Neural cell (in vitro differentiated cells): ENCODE measurements at regions not wholly inside any gene's neighbourhood (a gene's known extent, or its start where the extent isn't known, plus 50 kb on each side); places are given as distances from the start of the nearest gene placed in this dataset.

Experiments used
- H2AFZ ChIP-seq: fragments of 200-600, 300-800 bp; sonication (generic), shearing (Covaris generic); 2 replicates; pipeline ENCODE4 v1.6.0; 2014; ENCODE audit warnings: low read depth, mild to moderate bottlenecking, antibody characterized with exemption, low read length, moderate library complexity
- H3F3A ChIP-seq: fragments of 200-600 bp; shearing (Covaris generic); 2 replicates; pipeline ENCODE4 v1.6.1; 2016; ENCODE audit warnings: mild to moderate bottlenecking, moderate library complexity, mixed read lengths, antibody characterized with exemption, low read length; ENCODE audit not compliant: insufficient read depth, poor library complexity, severe bottlenecking
- H3K27ac ChIP-seq: fragments of 200-600, 300-800 bp; sonication (generic), shearing (Covaris generic); 2 replicates; pipeline ENCODE4 v1.5.1; 2014; ENCODE audit warnings: mild to moderate bottlenecking, low read length, moderate library complexity
- H3K27me3 ChIP-seq: fragments of 300-800, 200-600 bp; sonication (generic), shearing (Covaris generic); 2 replicates; pipeline ENCODE4 v1.6.0; 2014; ENCODE audit warnings: mild to moderate bottlenecking, low read depth, low read length, moderate library complexity; ENCODE audit not compliant: insufficient read depth
- H3K36me3 ChIP-seq: fragments of 300-800, 200-600 bp; sonication (generic), shearing (Covaris generic); 2 replicates; pipeline ENCODE4 v1.5.1; 2014; ENCODE audit warnings: mild to moderate bottlenecking, antibody characterized with exemption, low read length, moderate library complexity; ENCODE audit not compliant: insufficient read depth
- H3K4me2 ChIP-seq: fragments of 300-800, 200-600 bp; sonication (generic), shearing (Covaris generic); 2 replicates; pipeline ENCODE4 v1.6.0; 2014; ENCODE audit warnings: mild to moderate bottlenecking, low read length
- H3K4me3 ChIP-seq: fragments of 300-800, 200-600 bp; sonication (generic), shearing (Covaris generic); 2 replicates; pipeline ENCODE4 v1.5.1; 2014; ENCODE audit warnings: mild to moderate bottlenecking, low read length, moderate library complexity
- H3K79me2 ChIP-seq: fragments of 200-600 bp; shearing (Covaris generic); replicated peaks from 2 replicates; pipeline ENCODE4 v1.6.0; 2014; ENCODE audit warnings: mild to moderate bottlenecking, low read length, moderate library complexity; ENCODE audit not compliant: insufficient read depth
- H3K9ac ChIP-seq: fragments of 300-800, 200-600 bp; sonication (generic), shearing (Covaris generic); 2 replicates; pipeline ENCODE4 v1.6.1; 2016; ENCODE audit warnings: mild to moderate bottlenecking, low read length, mixed read lengths
- H3K9me2 ChIP-seq: fragments of 200-600 bp; shearing (Covaris generic); 2 replicates; pipeline ENCODE4 v1.6.1; 2016; ENCODE audit warnings: mild to moderate bottlenecking, low read length, mixed read lengths; ENCODE audit not compliant: insufficient read depth
- H3K9me3 ChIP-seq: fragments of 200-600, 300-800 bp; sonication (generic), shearing (Covaris generic); 2 replicates; pipeline ENCODE4 v1.6.1; 2016; ENCODE audit warnings: mild to moderate bottlenecking, mixed run types, low read length, moderate library complexity, mixed read lengths
- H4K20me1 ChIP-seq: fragments of 200-600 bp; shearing (Covaris generic); 2 replicates; pipeline ENCODE4 v1.6.1; 2016; ENCODE audit warnings: mild to moderate bottlenecking, mixed run types; ENCODE audit not compliant: insufficient read depth
- CTCF ChIP-seq: fragments of 450-650 bp; IDR thresholded peaks from 2 replicates; pipeline ENCODE4 v1.5.1; 2014; ENCODE audit warnings: antibody characterized with exemption, mild to moderate bottlenecking, moderate library complexity; ENCODE audit not compliant: poor library complexity, severe bottlenecking
- EP300 ChIP-seq: fragments of 450-650 bp; conservative IDR thresholded peaks from 2 replicates; pipeline ENCODE4 v1.6.1; 2014; ENCODE audit warnings: antibody characterized with exemption, mild to moderate bottlenecking, moderate library complexity; ENCODE audit not compliant: poor library complexity, severe bottlenecking
- EZH2 ChIP-seq: fragments of 200-600, 300-800 bp; shearing (Covaris generic), sonication (generic); IDR thresholded peaks from 2 replicates; pipeline ENCODE4 v1.6.1; 2014; ENCODE audit warnings: antibody characterized with exemption, low read length, borderline replicate concordance, mild to moderate bottlenecking; ENCODE audit not compliant: insufficient read depth, poor library complexity, severe bottlenecking
- MXI1 ChIP-seq: fragments of 450-650 bp; conservative IDR thresholded peaks from 2 replicates; pipeline ENCODE4 v1.6.1; 2014; ENCODE audit warnings: antibody characterized with exemption, mild to moderate bottlenecking; ENCODE audit not compliant: poor library complexity, severe bottlenecking
- RAD21 ChIP-seq: fragments of 450-650 bp; conservative IDR thresholded peaks from 2 replicates; pipeline ENCODE4 v1.6.1; 2014; ENCODE audit warnings: antibody characterized with exemption, mild to moderate bottlenecking, moderate library complexity
- SMC3 ChIP-seq: fragments of 450-650 bp; conservative IDR thresholded peaks from 2 replicates; pipeline ENCODE4 v1.6.1; 2014; ENCODE audit warnings: antibody characterized with exemption, mild to moderate bottlenecking, moderate library complexity; ENCODE audit not compliant: poor library complexity
- TAF1 ChIP-seq: IDR thresholded peaks from 2 replicates; pipeline ENCODE4 v1.6.1; 2012; ENCODE audit warnings: low read depth
- TF ChIP-seq, protein P1 (sequence below): IDR thresholded peaks from 2 replicates; pipeline ENCODE4 v1.6.1; 2012; ENCODE audit warnings: borderline replicate concordance

DNA sequence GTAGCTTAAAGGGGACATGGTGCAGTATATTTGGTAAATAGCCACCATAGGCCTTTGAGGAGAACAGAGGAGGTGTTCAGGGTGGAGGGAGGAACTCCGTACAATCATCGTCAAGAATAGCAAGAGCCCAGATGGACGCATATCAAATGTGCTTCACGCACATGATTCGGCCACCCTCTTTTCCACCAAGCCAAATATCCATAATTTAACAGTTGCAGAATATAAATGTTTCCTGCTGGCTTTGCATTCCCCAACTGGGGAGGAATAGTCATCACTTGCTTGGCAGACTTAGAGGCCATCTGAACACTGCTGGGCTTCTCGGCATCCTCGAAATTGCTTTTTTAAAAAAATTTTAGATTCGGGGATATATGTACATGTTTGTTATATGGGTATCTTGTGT lies 111.9 kb upstream of the ERCC4 start:
- Histone ChIP-seq H2AFZ (no peak overlapping the region), H3K4me2 (no peak overlapping the region), H3K4me3 (no peak overlapping the region), H3K9me2 (no peaks in the 10 kb centered on the region), H3K27me3 (no peaks in the 10 kb centered on the region), H3K9ac (no peak overlapping the region), H3F3A (no peaks in the 10 kb centered on the region), H4K20me1 (no peaks in the 10 kb centered on the region), H3K27ac (no peak overlapping the region), H3K36me3 (no peaks in the 10 kb centered on the region), H3K9me3 (no peaks in the 10 kb centered on the region), H3K79me2 (no peaks in the 10 kb centered on the region)
- TF ChIP-seq, protein P1, sequence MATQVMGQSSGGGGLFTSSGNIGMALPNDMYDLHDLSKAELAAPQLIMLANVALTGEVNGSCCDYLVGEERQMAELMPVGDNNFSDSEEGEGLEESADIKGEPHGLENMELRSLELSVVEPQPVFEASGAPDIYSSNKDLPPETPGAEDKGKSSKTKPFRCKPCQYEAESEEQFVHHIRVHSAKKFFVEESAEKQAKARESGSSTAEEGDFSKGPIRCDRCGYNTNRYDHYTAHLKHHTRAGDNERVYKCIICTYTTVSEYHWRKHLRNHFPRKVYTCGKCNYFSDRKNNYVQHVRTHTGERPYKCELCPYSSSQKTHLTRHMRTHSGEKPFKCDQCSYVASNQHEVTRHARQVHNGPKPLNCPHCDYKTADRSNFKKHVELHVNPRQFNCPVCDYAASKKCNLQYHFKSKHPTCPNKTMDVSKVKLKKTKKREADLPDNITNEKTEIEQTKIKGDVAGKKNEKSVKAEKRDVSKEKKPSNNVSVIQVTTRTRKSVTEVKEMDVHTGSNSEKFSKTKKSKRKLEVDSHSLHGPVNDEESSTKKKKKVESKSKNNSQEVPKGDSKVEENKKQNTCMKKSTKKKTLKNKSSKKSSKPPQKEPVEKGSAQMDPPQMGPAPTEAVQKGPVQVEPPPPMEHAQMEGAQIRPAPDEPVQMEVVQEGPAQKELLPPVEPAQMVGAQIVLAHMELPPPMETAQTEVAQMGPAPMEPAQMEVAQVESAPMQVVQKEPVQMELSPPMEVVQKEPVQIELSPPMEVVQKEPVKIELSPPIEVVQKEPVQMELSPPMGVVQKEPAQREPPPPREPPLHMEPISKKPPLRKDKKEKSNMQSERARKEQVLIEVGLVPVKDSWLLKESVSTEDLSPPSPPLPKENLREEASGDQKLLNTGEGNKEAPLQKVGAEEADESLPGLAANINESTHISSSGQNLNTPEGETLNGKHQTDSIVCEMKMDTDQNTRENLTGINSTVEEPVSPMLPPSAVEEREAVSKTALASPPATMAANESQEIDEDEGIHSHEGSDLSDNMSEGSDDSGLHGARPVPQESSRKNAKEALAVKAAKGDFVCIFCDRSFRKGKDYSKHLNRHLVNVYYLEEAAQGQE = no peak
- no peak for TF ChIP-seq MXI1
- TF ChIP-seq TAF1 = no peak
- TF ChIP-seq CTCF = no peak
- no peak for TF ChIP-seq SMC3

DNA sequence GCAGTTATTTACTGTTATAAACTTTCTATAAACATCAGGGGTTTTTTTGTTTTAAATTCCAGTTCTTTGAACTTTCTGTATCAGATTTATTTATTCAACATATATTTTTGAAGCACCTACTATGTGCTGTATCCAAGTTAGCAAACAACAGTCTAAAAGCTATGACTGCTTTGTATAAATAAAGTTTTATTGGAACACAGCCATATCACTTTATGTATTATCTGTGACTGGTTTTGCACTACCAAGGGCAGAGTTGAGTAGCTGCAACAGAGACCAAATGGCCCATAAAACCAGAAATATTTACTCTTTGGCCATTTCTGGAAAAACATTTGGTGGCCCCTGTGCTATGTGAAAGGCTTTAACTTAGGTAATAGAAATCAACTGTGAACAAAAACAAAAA lies 110.2 kb upstream of the ERCC4 start:
- Histone ChIP-seq H3K9me3 (no peaks in the 10 kb centered on the region), H3K36me3 (no peaks in the 10 kb centered on the region), H3K4me2 (no peak overlapping the region), H3K79me2 (no peaks in the 10 kb centered on the region), H3K27ac (no peak overlapping the region), H2AFZ (no peak overlapping the region), H3K9ac (no peak overlapping the region), H3F3A (no peaks in the 10 kb centered on the region), H3K27me3 (no peaks in the 10 kb centered on the region), H3K9me2 (no peaks in the 10 kb centered on the region), H3K4me3 (no peak overlapping the region), H4K20me1 (no peaks in the 10 kb centered on the region)
- TF ChIP-seq RAD21 (no peak), EZH2 (no peak), EP300 (no peak), TAF1 (no peak)
- TF ChIP-seq, protein P1 = no peak
